ENCODE measurements at regions not wholly inside any gene's neighbourhood (a gene's known extent, or its start where the extent isn't known, plus 50 kb on each side); places are given as distances from the start of the nearest gene placed in this dataset.
"Not testable (repeated sequence)": the region's sequence is repeated elsewhere in the genome, so short reads cannot be mapped to it uniquely, and the experiment has no call there.

DNA sequence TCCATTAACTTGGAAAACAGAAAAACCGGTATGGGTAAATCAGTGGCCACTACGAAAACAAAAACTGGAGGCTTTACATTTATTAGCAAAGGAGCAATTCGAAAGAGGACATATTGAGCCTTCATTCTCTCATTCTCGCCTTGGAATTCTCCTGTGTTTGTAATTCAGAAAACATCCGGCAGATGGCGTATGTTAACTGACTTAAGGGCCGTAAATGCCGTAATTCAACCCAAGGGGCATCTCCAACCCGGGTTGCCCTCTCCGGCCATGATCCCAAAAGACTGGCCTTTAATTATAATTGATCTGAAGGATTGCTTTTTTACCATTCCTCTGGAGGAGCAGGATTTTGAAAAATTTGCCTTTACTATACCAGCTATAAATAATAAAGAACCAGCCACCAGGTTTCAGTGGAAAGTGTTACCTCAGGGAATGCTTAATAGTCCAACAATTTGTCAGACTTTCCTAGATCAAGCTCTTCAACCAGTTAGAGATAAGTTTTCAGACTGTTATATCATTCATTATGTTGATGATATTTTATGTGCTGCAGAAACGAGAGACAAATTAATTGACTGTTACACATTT is 160.9 kb downstream of the GPX5 start:
- TF ChIP-seq, protein P1, sequence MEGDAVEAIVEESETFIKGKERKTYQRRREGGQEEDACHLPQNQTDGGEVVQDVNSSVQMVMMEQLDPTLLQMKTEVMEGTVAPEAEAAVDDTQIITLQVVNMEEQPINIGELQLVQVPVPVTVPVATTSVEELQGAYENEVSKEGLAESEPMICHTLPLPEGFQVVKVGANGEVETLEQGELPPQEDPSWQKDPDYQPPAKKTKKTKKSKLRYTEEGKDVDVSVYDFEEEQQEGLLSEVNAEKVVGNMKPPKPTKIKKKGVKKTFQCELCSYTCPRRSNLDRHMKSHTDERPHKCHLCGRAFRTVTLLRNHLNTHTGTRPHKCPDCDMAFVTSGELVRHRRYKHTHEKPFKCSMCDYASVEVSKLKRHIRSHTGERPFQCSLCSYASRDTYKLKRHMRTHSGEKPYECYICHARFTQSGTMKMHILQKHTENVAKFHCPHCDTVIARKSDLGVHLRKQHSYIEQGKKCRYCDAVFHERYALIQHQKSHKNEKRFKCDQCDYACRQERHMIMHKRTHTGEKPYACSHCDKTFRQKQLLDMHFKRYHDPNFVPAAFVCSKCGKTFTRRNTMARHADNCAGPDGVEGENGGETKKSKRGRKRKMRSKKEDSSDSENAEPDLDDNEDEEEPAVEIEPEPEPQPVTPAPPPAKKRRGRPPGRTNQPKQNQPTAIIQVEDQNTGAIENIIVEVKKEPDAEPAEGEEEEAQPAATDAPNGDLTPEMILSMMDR (conservative IDR thresholded peaks at IDR 0.05; ENCODE audit: low read depth, low read length), result peak; percentile 63
- TF ChIP-seq EZH2 (IDR thresholded peaks at IDR 0.05; ENCODE audit: borderline replicate concordance, low read depth, low read length, poor library complexity, severe bottlenecking), result not testable (repeated sequence)
